NAMALWA (cell line): ENCODE measurements at regions not wholly inside any gene's neighbourhood (a gene's known extent, or its start where the extent isn't known, plus 50 kb on each side); places are given as distances from the start of the nearest gene placed in this dataset.
A peak's percentile ranks its signal among the peaks of the same experiment; 100 is the strongest.
"Not testable (repeated sequence)": the region's sequence is repeated elsewhere in the genome, so short reads cannot be mapped to it uniquely, and the experiment has no call there.

ENCODE experiments used
- DNase-seq: peaks from one replicate; pipeline ENCODE4 v3.0.0-alpha.2; 2015; ENCODE audit warnings: low spot score

GRCh38 chr5:9726931-9727330, 96.8 kb upstream of the TAS2R1 start:
- DNase-seq, result no peak

- not testable (repeated sequence) for DNase-seq
Measured at GRCh38 chr5:9725265-9725664, 95.1 kb upstream of the TAS2R1 start.

GRCh38 chr5:9724707-9725106, 94.6 kb upstream of the TAS2R1 start:
- no peak for DNase-seq

GRCh38 chr5:9722601-9723180, 92.5 kb upstream of the TAS2R1 start:
- DNase-seq, result no peak

- no peak for DNase-seq
Measured at GRCh38 chr5:9721161-9721560, 91.0 kb upstream of the TAS2R1 start.

GRCh38 chr5:9720361-9720760, 90.2 kb upstream of the TAS2R1 start:
- DNase-seq, result no peak

- DNase-seq, result peak; percentile 18
Measured at GRCh38 chr5:9716838-9717281, 86.7 kb upstream of the TAS2R1 start.

GRCh38 chr5:9715891-9716335, 85.8 kb upstream of the TAS2R1 start:
- DNase-seq, result no peak

GRCh38 chr5:9713959-9714586, 83.9 kb upstream of the TAS2R1 start:
- no peak for DNase-seq

- no peak for DNase-seq
Measured at GRCh38 chr5:9713356-9713755, 83.2 kb upstream of the TAS2R1 start.

GRCh38 chr5:9712911-9713310, 82.8 kb upstream of the TAS2R1 start:
- no peak for DNase-seq

GRCh38 chr5:9712506-9712905, 82.4 kb upstream of the TAS2R1 start:
- DNase-seq, result no peak

GRCh38 chr5:9710069-9710468, 79.9 kb upstream of the TAS2R1 start:
- DNase-seq, result no peak

- no peak for DNase-seq
Measured at GRCh38 chr5:9707732-9708462, 77.7 kb upstream of the TAS2R1 start.

- DNase-seq, result no peak
Measured at GRCh38 chr5:9699681-9700080, 69.5 kb upstream of the TAS2R1 start.

- DNase-seq, result no peak
Measured at GRCh38 chr5:9698841-9699240, 68.7 kb upstream of the TAS2R1 start.

- DNase-seq, result no peak
Measured at GRCh38 chr5:9698125-9698826, 68.1 kb upstream of the TAS2R1 start.

GRCh38 chr5:9692576-9692975, 62.4 kb upstream of the TAS2R1 start:
- no peak for DNase-seq

- DNase-seq, result no peak
Measured at GRCh38 chr5:9691261-9691660, 61.1 kb upstream of the TAS2R1 start.

GRCh38 chr5:9690751-9691150, 60.6 kb upstream of the TAS2R1 start:
- DNase-seq, result no peak

- no peak for DNase-seq
Measured at GRCh38 chr5:9686216-9686615, 56.1 kb upstream of the TAS2R1 start.

GRCh38 chr5:9681706-9682105, 51.6 kb upstream of the TAS2R1 start:
- no peak for DNase-seq
